Daoy (cell line): ENCODE measurements at regions not wholly inside any gene's neighbourhood (a gene's known extent, or its start where the extent isn't known, plus 50 kb on each side); places are given as distances from the start of the nearest gene placed in this dataset.

Source experiments
- DNase-seq: peaks from one replicate; pipeline ENCODE4 v3.0.0-alpha.2; 2015; ENCODE audit warnings: low read depth

DNA sequence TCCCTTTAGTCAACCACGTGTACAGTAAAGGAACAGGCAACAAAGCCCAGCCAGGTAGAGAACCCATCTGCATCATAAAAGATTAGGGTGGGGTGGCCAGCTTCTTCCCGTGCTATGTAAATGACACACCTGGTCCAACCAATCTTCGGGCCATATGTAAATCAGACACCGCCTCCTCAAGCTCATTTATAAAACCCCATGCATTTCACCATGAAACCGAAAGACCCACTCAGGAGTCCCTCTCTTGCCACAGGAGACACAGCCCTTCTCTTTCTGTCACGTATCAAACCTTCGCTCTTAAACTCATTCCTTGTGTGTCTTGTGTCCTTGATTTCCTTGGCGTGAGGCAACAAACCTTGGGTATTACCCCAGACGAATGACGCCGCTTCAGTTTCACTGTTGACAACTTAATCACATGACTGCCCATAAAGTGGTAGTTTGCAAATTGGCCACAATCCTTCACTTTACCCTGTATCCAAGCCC lies 59.8 kb upstream of the TBPL2 start:
- DNase-seq: no peak

GRCh38 chr14:55500708-55501107 lies 60.3 kb upstream of the TBPL2 start:
- no peak for DNase-seq

GRCh38 chr14:55502746-55503284 lies 62.4 kb upstream of the TBPL2 start:
- DNase-seq: no peak

DNA sequence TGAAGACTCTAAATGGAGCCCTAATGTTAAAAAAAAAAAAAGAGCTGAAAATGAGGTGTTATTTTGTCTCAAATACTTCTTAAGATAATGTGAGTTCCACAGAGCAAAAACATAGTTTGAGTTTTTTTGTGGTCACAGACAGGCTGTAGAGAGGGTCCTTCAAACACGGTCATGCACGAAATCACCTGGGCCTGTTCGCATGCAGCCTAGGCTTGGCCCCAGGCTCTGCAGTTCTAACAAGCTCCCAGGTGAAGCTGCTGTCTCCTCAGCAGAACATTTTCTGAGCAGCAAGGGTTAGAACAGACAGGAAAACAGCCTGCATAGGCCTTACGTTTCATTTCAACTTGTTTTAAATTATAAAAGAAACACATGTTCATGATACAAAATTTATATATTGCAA lies 65.4 kb upstream of the TBPL2 start:
- DNase-seq: no peak

DNA sequence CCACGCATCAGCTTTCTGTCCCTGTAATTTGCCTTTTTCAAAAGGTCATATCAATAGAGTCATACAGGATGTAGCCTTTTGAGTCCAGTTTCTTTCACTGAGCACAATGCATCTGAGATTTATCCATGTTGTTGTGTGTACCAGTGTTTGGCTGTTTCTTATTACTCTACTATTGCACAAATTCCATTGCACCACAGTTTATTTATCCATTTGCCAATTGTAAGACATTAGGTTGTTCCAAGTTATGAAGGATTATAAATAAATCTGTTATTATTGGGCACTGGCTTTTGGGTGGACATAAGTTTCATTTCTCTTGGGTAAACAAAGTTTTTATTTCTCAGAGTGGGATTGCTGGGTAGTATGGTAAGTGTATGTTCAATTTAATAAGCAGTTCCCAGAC lies 68.3 kb upstream of the TBPL2 start:
- no peak for DNase-seq

DNA sequence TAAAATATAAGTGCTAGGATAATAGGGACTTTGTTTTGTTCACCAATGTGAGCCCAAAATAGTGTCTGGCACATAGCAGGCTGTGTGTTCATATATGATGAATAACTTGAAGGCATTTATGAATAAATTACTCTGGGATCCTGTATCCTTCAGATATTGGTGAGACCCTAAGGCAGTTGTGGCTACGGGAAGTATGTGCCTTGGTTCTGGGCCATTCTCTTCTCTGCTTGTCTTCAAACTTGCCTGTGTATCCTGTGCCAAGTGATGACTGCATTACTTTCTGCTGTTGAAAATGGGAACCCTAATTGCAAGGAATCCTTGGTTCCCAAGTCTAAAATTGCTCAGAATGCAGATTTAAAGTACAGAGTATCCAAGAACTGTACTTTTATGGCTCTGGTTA lies 67.6 kb upstream of the KTN1 start:
- DNase-seq: no peak

GRCh38 chr14:55513491-55513890 lies 66.5 kb upstream of the KTN1 start:
- no peak for DNase-seq

- peak; percentile 56 for DNase-seq
Measured at GRCh38 chr14:55514819-55515490, 65.1 kb upstream of the KTN1 start.

DNA sequence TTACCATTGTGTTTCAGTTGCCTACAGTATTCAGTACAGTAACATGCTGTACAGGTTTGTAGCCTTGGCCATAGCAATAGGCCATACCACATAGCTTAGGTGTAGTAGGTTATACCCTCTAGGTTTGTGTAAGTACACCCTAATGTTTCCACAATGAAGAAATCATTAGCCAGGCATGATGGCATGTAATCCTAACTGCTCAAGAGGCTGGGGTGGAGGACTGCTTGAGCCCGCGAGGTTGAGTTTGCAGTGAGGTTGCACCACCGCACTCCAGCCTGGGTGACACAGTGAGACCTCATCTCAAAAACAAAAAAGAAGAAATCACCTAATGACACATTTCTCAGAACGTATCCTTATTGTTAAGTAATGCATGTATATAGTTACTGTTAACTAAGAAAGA lies 63.2 kb upstream of the KTN1 start:
- DNase-seq: no peak

DNA sequence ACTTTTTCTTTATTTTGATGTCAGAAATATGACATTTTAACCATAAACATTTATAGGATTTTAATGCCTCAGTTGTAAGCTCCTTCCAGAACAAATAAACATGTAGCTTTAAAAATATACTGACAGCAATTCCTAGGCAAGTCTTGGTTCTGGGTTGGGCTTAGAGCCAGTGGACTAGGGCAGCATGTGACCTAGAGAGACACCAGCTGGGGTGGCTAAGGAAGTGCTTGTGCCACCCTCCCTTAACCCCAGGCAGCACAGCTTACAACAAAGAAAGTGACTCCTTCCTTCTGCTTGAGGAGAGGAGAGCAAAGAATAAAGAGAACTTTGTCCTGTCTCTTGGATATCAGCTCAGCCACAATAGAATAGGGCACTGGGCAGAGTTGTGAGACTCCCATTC lies 61.6 kb upstream of the KTN1 start:
- no peak for DNase-seq

DNA sequence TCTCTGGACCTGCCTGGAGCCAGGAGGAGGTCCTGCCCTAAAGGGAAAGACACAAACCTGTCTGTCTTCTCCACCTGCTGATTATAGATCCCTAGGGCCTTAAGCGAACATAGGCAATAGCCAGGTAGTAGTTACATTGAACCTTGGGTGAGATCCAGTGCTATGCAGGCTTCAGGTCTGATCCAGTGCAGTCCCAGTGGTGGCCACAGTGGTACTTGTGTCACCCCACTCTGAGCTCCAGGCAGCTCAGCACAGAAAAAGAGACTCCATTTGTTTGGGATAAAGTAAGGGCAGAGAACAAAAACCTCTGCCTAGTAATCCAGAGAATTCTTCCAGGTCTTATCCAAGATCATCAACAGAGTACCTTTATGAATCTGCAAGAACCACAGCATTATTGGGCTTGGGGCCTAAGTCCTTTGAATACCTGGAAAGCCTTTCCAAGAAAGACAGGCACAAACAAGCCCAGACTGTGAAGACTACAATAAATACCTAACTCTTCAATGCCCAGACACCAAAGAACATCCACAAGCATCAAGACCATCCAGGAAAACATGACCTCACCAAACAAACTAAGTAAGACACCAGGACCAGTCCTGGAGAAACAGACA lies 60.4 kb upstream of the KTN1 start:
- DNase-seq: no peak

GRCh38 chr14:55523321-55523720 lies 56.7 kb upstream of the KTN1 start:
- DNase-seq: no peak
